IPS-18c (cell line): ENCODE measurements at regions not wholly inside any gene's neighbourhood (a gene's known extent, or its start where the extent isn't known, plus 50 kb on each side); places are given as distances from the start of the nearest gene placed in this dataset.

ENCODE experiments used
- H3K4me3 ChIP-seq: 2 replicates; pipeline ENCODE4 v1.7.0; 2013; ENCODE audit warnings: low read depth, mild to moderate bottlenecking, low read length, moderate library complexity; ENCODE audit not compliant: insufficient read depth
- H3K9me3 ChIP-seq: one replicate; pipeline ENCODE4 v1.6.1; 2013; ENCODE audit warnings: mild to moderate bottlenecking, low read length, moderate library complexity; ENCODE audit not compliant: control insufficient read depth, insufficient read depth

- Histone ChIP-seq H3K4me3 (no peak overlapping the region), H3K9me3 (no peaks in the 10 kb centered on the region)
Measured at GRCh38 chr20:11219192-11219591, 545.4 kb upstream of the JAG1 start.

- H3K9me3 ChIP-seq, result no peaks in the 10 kb centered on the region
- no peak overlapping the region for H3K4me3 ChIP-seq
Measured at GRCh38 chr20:11221046-11221445, 547.2 kb upstream of the JAG1 start.

GRCh38 chr20:11222243-11222642 is 548.4 kb upstream of the JAG1 start:
- no peaks in the 10 kb centered on the region for H3K9me3 ChIP-seq
- H3K4me3 ChIP-seq, result no peak overlapping the region

- H3K9me3 ChIP-seq, result no peaks in the 10 kb centered on the region
- H3K4me3 ChIP-seq, result no peak overlapping the region
Measured at GRCh38 chr20:11227602-11228001, 553.8 kb upstream of the JAG1 start.

GRCh38 chr20:11229772-11230171 is 556.0 kb upstream of the JAG1 start:
- Histone ChIP-seq H3K9me3 (no peaks in the 10 kb centered on the region), H3K4me3 (no peak overlapping the region)

- Histone ChIP-seq H3K9me3 (no peaks in the 10 kb centered on the region), H3K4me3 (no peak overlapping the region)
Measured at GRCh38 chr20:11230999-11231398, 557.2 kb upstream of the JAG1 start.

GRCh38 chr20:11231742-11232648 is 558.2 kb upstream of the JAG1 start:
- no peaks in the 10 kb centered on the region for H3K9me3 ChIP-seq
- H3K4me3 ChIP-seq, result no peak overlapping the region

- no peak overlapping the region for H3K4me3 ChIP-seq
- no peaks in the 10 kb centered on the region for H3K9me3 ChIP-seq
Measured at GRCh38 chr20:11232896-11233295, 559.1 kb upstream of the JAG1 start.

- Histone ChIP-seq H3K4me3 (no peak overlapping the region), H3K9me3 (no peaks in the 10 kb centered on the region)
Measured at GRCh38 chr20:11234181-11234580, 560.4 kb upstream of the JAG1 start.

- Histone ChIP-seq H3K4me3 (no peak overlapping the region), H3K9me3 (no peaks in the 10 kb centered on the region)
Measured at GRCh38 chr20:11234608-11235007, 560.8 kb upstream of the JAG1 start.

GRCh38 chr20:11235058-11235457 is 561.3 kb upstream of the JAG1 start:
- Histone ChIP-seq H3K9me3 (no peaks in the 10 kb centered on the region), H3K4me3 (no peak overlapping the region)

- Histone ChIP-seq H3K9me3 (no peaks in the 10 kb centered on the region), H3K4me3 (no peak overlapping the region)
Measured at GRCh38 chr20:11242320-11242719, 568.5 kb upstream of the JAG1 start.

- no peaks in the 10 kb centered on the region for H3K9me3 ChIP-seq
- no peak overlapping the region for H3K4me3 ChIP-seq
Measured at GRCh38 chr20:11245431-11245830, 571.6 kb upstream of the JAG1 start.

GRCh38 chr20:11246251-11246775 is 572.5 kb upstream of the JAG1 start:
- Histone ChIP-seq H3K9me3 (no peaks in the 10 kb centered on the region), H3K4me3 (no peak overlapping the region)

GRCh38 chr20:11247046-11248010 is 573.5 kb upstream of the JAG1 start:
- Histone ChIP-seq H3K4me3 (no peak overlapping the region), H3K9me3 (no peaks in the 10 kb centered on the region)

- no peak overlapping the region; the same call in 1 of the 2 replicates for H3K4me3 ChIP-seq
- H3K9me3 ChIP-seq, result no peaks in the 10 kb centered on the region
Measured at GRCh38 chr20:11248011-11248409, 574.2 kb upstream of the JAG1 start.

- H3K9me3 ChIP-seq, result no peaks in the 10 kb centered on the region
- H3K4me3 ChIP-seq, result no peak overlapping the region
Measured at GRCh38 chr20:11248687-11249638, 575.2 kb upstream of the JAG1 start.
